Central memory CD8-positive, alpha-beta T cell (primary cell): ENCODE measurements at regions not wholly inside any gene's neighbourhood (a gene's known extent, or its start where the extent isn't known, plus 50 kb on each side); places are given as distances from the start of the nearest gene placed in this dataset.

Source experiments
- ATAC-seq: fragments of 150-1000 bp; cut with Tn5 transposase; replicated peaks from 2 replicates; pipeline ENCODE4 v1.10.0; 2022; ENCODE audit warnings: mild to moderate bottlenecking, moderate FRiP score, moderate number of reproducible peaks; ENCODE audit not compliant: poor library complexity, severe bottlenecking; ENCODE audit errors: extremely low read depth
- DNase-seq, 2 donors: peaks; one replicate each; pipeline ENCODE4 v3.0.0; 2021; ENCODE audit warnings: low spot score in 2 of 2
- H3K27ac Mint-ChIP-seq: one replicate; pipeline ENCODE4 v1.8.0; 2022; ENCODE audit warnings: low read depth, mild to moderate bottlenecking, moderate library complexity, mixed read lengths
- H3K27me3 Mint-ChIP-seq: one replicate; pipeline ENCODE4 v1.8.0; 2022; ENCODE audit warnings: mixed read lengths
- H3K36me3 Mint-ChIP-seq: one replicate; pipeline ENCODE4 v1.8.0; 2022; ENCODE audit warnings: mild to moderate bottlenecking, moderate library complexity, mixed read lengths; ENCODE audit not compliant: insufficient read depth
- H3K4me1 Mint-ChIP-seq: one replicate; pipeline ENCODE4 v1.8.0; 2022; ENCODE audit warnings: mixed read lengths
- H3K4me3 Mint-ChIP-seq: one replicate; pipeline ENCODE4 v1.8.0; 2022; ENCODE audit warnings: mild to moderate bottlenecking, moderate library complexity, mixed read lengths
- H3K9me3 Mint-ChIP-seq: one replicate; pipeline ENCODE4 v1.8.0; 2022; ENCODE audit warnings: mixed read lengths

DNA sequence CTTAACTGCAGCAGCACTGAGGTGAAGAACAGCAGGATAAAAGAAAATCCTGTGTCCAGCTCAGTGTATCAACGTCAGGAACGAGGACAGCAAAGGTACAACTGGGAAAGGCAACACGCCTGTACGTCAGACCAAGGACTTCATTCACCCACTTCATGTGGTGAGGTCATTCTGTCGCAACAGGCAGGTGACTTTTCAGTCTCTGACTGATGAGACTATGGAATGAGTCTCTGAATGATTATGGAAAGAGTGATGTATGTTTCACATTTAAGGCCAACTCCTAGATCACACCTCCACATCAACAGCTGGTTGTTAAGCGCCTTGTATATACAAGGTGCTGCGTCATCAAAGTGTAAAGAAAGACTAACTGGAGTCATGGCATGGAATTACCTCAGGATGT, 297.6 kb upstream of the SP8 start:
- Mint-ChIP-seq H3K36me3 (peaks cover 1% of the 10 kb centered on the region), H3K4me1 (no peaks in the 10 kb centered on the region), H3K4me3 (no peak overlapping the region), H3K27me3 (peaks cover 23% of the 10 kb centered on the region), H3K9me3 (no peaks in the 10 kb centered on the region), H3K27ac (no peak overlapping the region)
- no peak for DNase-seq
- ATAC-seq: no peak

DNA sequence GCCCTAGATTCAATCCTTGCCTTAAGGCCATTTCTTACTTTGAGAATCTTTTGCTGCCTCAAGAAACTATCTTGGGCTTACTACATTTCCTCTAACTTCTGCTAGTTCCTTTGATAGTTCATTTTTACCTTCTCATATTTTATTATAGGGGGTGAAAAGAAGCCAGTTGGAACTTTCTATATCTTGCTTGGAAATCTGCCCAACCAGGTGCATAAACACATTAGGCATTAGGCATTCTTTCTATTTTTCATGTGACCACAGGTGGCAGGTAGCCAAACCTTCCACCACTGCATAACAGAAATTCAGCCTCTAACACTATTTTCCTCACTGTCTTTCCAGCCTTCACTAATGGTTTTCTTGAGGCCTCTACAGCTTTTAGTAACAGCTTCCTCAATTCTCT, 300.0 kb upstream of the SP8 start:
- Mint-ChIP-seq H3K4me3 (no peak overlapping the region), H3K27ac (no peak overlapping the region), H3K4me1 (no peaks in the 10 kb centered on the region), H3K36me3 (peaks cover 1% of the 10 kb centered on the region), H3K27me3 (peaks cover 6% of the 10 kb centered on the region), H3K9me3 (no peaks in the 10 kb centered on the region)
- ATAC-seq: no peak
- no peak for DNase-seq

DNA sequence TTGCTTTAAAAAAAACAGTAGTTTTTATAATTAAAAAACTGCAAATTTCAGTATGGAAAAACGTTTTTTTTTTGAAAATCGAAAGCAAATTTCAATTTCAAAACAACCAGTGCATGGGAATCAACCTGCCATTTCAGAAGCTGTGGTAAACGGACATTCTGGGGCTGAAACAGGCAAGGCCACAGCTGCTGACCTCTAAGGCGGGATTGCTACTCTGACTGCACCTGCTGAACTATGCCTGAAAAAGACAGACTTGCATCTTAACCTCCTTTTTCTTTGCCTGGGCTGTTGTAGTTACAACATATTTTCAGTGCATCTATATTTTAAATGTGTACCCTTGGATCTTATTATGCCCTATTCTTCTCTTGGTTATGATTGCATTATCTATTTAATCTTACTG, 303.0 kb upstream of the SP8 start:
- no peak for DNase-seq
- Mint-ChIP-seq H3K27me3 (peaks cover 11% of the 10 kb centered on the region), H3K9me3 (peaks cover 6% of the 10 kb centered on the region), H3K4me1 (no peaks in the 10 kb centered on the region), H3K27ac (no peak overlapping the region), H3K4me3 (no peak overlapping the region), H3K36me3 (no peaks in the 10 kb centered on the region)
- ATAC-seq: no peak

DNA sequence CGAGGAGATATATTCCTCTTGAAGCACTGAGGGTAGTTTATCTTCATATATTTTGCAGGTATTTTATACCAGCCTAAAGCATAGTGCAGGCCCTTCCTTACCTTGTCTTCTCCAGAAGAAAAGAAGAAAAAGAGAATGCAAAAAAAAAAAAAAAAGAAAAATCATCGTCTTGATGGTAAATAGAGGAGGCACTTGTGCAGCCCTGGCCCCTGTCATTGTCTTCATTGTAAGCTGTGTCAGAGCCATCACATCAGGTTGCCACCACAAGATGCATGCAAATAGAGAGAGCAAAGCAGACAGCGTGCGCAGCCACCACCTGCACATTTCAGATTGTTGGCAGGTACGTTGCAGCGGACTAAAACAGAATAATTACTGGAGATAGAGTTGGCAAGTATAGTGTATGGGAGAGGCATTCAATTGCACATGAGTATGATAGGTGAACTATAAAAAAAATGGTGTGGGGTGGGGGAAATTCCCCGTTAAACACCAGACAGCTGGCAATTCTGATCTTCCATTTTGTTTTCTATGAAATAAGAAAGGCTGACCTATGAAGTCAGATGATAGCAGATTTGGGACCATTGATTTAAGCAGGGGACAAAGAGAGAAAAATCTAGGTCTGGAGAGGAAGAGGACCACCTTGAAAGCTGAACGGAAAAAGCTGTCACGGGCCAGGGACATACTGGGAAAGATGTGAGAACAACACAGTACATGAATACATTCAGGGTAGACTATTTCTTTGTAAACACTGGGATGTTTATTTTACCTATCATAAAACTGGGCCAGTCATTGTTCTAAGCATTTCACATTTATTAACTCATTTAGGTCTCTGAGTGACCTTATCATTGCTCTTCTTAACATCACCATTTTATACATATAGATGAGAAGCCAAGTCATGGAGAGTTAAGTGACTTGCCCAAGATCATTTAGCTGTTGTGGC, 306.3 kb upstream of the SP8 start:
- Mint-ChIP-seq H3K27me3 (peaks cover 11% of the 10 kb centered on the region), H3K4me1 (no peaks in the 10 kb centered on the region), H3K36me3 (no peaks in the 10 kb centered on the region), H3K4me3 (no peak overlapping the region), H3K9me3 (peaks cover 6% of the 10 kb centered on the region), H3K27ac (no peak overlapping the region)
- no peak for DNase-seq
- ATAC-seq: no peak

DNA sequence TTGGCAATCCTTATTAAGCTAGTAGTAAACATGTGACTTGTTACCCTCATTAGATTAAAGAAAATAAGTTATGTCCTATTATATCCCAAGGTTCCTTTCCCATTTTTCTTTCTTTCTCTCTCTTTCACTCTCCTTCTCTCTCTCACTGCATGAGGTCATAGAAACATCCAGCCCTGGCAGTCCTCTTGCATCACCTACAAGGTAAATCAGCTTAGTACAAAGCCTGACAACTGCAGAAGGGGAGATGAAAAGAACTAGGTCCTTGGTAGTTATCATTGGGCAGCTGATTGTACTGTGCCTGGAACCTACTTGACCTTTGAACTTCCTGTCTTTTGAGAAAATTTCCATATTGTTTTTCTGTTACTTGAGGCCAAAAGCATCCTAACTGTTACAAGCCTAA, 307.9 kb upstream of the SP8 start:
- Mint-ChIP-seq H3K36me3 (no peaks in the 10 kb centered on the region), H3K4me3 (no peak overlapping the region), H3K27ac (no peak overlapping the region), H3K9me3 (peaks cover 6% of the 10 kb centered on the region), H3K27me3 (peaks cover 11% of the 10 kb centered on the region), H3K4me1 (no peaks in the 10 kb centered on the region)
- ATAC-seq (no peak), DNase-seq (no peak)

DNA sequence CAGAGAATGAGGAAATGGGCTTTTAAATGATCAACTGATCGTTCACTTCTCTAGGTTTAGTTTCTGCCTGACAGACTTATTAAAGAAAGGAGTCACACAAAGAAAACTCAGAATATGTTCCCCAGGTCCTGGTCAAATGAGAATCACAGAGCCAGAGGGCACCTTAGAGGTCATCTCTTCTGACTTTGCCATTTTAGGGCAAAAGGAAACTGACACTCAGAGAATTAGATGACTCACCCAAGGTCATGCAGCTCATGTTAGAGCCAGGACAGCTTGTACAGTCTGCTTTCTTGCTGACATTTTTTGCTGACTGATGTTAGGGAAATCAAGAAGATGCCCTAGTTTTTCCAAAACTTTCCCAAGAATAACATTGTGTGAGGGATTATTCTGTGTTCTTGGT, 312.7 kb upstream of the SP8 start:
- H3K9me3 Mint-ChIP-seq: no peaks in the 10 kb centered on the region
- no peak for DNase-seq
- no peak overlapping the region for H3K4me3 Mint-ChIP-seq
- H3K27ac Mint-ChIP-seq: no peak overlapping the region
- no peaks in the 10 kb centered on the region for H3K4me1 Mint-ChIP-seq
- H3K36me3 Mint-ChIP-seq: no peaks in the 10 kb centered on the region
- peaks cover 34% of the 10 kb centered on the region for H3K27me3 Mint-ChIP-seq
- no peak for ATAC-seq

DNA sequence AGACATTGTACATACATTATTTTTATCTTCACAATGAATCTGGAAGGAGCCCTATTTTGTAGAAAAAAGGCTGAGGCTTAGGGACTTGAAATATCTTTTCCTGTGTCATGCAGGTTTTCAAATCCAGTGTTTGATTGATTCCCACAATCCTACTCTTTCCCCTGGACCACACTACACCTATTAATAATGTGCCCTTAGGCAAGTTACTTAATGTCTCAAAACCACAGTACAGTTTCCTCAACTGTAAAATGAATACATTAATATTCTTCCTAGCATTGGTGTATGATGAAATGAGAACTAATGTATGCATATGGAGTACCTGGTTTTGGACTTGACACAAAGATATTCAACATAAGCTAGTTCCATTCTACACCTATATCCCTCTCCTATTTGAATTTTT, 313.3 kb upstream of the SP8 start:
- H3K27me3 Mint-ChIP-seq: peaks cover 39% of the 10 kb centered on the region
- H3K36me3 Mint-ChIP-seq: no peaks in the 10 kb centered on the region
- H3K9me3 Mint-ChIP-seq: no peaks in the 10 kb centered on the region
- ATAC-seq (no peak), DNase-seq (no peak)
- no peaks in the 10 kb centered on the region for H3K4me1 Mint-ChIP-seq
- no peak overlapping the region for H3K4me3 Mint-ChIP-seq
- no peak overlapping the region for H3K27ac Mint-ChIP-seq

DNA sequence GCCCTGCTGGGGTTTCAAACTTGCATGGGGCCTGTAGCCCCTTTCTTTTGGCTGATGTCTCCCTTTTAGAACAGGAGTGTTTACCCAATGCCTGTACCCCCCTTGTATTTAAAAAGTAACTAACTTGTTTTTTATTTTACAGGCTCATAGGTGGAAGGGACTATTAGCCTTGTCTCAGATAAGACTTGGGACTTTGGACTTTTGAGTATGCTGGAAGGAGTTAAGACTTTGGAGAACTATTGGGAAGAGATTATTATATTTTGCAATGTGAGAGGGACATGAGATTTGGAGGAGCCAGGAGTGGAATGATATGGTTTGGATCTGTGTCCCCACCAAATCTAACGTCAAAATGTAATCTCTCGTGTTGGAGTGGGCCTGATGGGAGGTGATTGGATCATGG, 314.9 kb upstream of the SP8 start:
- Mint-ChIP-seq H3K27ac (no peak overlapping the region), H3K27me3 (peaks cover 48% of the 10 kb centered on the region), H3K9me3 (no peaks in the 10 kb centered on the region), H3K36me3 (no peaks in the 10 kb centered on the region), H3K4me3 (no peak overlapping the region), H3K4me1 (no peaks in the 10 kb centered on the region)
- ATAC-seq (no peak), DNase-seq (no peak)

DNA sequence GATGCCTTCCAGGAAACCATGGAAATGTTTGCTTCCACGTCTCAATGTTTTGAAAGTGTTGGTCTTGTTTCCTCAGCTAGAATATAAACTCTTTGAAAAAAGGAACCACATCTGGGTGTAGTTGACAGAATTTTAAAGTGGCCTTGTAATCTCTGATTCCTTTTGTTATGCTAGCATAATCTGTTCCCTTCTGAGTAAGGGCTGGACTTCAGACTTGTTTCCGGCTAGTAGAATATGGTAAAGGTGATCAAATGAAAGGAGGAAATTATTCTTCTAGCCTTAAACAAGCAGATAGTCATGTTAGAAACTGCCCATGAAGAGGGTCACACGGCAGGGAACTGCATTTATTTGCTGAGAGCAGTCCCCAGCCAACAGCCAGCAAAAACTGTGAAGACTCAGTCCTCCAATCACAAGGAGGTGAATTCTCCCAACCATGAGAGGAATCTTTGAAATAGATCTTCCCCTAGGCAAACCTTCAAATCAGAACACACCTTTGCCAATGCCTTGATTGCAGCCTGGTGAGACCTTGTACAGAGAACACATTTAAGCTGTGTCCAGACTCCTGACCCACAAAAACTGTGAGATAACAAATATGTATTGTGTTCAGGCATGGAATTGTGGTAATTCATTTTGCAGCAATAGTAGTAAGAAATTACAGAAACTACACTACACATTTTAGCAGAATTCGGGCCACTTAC, 316.9 kb upstream of the SP8 start:
- Mint-ChIP-seq H3K9me3 (no peaks in the 10 kb centered on the region), H3K27ac (no peak overlapping the region), H3K27me3 (peaks cover 58% of the 10 kb centered on the region), H3K36me3 (no peaks in the 10 kb centered on the region), H3K4me1 (no peaks in the 10 kb centered on the region), H3K4me3 (no peak overlapping the region)
- ATAC-seq (no peak), DNase-seq (no peak)

DNA sequence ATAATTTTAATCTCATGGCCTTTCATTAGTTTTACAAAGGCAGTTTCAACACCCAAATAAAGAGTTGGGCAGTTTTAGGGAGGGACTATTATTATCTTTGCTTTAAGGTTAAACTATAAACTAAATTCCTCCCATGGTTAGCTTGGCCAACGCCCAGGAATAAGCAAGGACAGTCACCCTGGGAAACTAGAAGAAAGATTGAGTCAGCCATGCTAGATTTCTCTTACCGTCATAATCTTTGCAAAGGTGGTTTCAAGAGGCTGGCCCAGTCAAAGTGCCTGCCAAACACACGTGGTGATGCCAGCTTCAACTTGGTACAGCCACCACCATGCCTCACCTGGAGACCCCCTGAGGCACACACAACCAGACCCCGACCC, 317.4 kb upstream of the SP8 start:
- Mint-ChIP-seq H3K27ac (no peak overlapping the region), H3K4me3 (no peak overlapping the region), H3K27me3 (peaks cover 58% of the 10 kb centered on the region), H3K4me1 (no peaks in the 10 kb centered on the region), H3K9me3 (no peaks in the 10 kb centered on the region), H3K36me3 (no peaks in the 10 kb centered on the region)
- ATAC-seq (no peak), DNase-seq (no peak)

DNA sequence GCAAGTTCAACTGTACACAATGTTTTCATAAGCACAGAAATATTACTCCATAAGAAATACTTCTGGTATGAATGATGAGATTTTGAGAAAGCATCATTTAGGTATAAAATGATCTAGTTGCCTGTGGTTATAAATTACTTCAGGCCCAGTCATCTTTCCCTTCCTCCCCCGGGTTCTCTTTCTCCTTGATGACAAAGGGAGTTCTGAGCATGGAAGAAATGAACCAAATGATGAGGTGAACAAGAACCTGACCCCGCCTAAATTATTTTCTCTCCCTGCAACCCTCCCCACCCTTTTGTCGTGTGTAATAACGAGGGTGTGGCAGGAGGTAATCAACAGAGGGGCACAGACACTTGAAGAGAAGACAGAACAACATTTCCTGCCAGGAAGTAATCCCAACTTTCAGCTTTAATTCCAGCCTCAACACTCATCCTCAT, 319.6 kb upstream of the SP8 start:
- no peak overlapping the region for H3K4me3 Mint-ChIP-seq

DNA sequence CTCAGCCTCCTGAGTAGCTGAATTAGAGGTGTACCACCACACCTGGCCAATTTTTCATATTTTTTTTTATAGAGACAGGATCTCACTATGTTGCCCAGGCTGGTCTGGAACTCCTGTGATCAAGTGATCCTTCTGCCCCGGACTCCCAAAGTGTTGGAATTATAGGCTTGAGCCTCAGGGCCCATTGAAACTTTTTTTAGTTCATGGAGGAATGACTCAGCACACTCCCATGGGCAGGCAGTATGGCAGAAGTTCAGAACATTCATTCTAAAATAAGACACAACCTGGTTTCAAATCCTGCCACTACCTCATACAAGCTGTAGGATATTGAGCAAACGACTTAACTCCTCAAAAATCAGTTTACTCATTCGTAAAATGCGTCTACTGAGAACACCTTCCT, 320.4 kb upstream of the SP8 start:
- Mint-ChIP-seq H3K4me1 (no peaks in the 10 kb centered on the region), H3K9me3 (no peaks in the 10 kb centered on the region), H3K27ac (no peak overlapping the region), H3K4me3 (no peak overlapping the region), H3K36me3 (no peaks in the 10 kb centered on the region), H3K27me3 (peaks cover 58% of the 10 kb centered on the region)
- ATAC-seq: no peak
- DNase-seq: no peak

More for the DNA sequence above, 319.6 kb upstream of the SP8 start:
- Mint-ChIP-seq H3K36me3 (no peaks in the 10 kb centered on the region), H3K4me1 (no peaks in the 10 kb centered on the region), H3K27me3 (peaks cover 58% of the 10 kb centered on the region), H3K27ac (no peak overlapping the region), H3K9me3 (no peaks in the 10 kb centered on the region)
- no peak for DNase-seq
- no peak for ATAC-seq

DNA sequence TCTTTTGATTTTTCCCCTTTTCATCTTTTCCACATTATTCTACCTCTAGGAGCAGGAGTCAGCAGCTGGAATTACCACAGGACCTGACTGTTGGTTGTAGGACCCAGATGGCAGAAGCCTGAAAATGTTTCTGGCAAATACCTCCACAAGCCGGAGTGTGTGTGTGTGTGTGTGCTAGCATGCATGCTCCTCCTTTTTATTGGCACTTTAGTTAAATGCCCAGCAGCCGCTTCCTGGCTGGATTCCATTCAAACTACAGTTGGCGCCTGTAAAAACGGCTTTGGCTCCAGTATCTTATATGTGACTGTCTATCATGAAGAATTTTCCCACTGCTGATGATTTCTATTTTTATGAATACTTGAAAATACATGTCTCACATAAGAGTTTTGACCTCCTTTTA, 319.7 kb upstream of the SP4 start:
- no peak for DNase-seq

More for the DNA sequence above, 319.7 kb upstream of the SP4 start:
- Mint-ChIP-seq H3K36me3 (no peaks in the 10 kb centered on the region), H3K27me3 (peaks cover 58% of the 10 kb centered on the region), H3K27ac (no peak overlapping the region), H3K4me3 (no peak overlapping the region), H3K4me1 (no peaks in the 10 kb centered on the region), H3K9me3 (no peaks in the 10 kb centered on the region)
- no peak for ATAC-seq
